ENCODE measurements at regions not wholly inside any gene's neighbourhood (a gene's known extent, or its start where the extent isn't known, plus 50 kb on each side); places are given as distances from the start of the nearest gene placed in this dataset.

- no peak for DNase-seq (ENCODE audit: low read depth in 3 of 3, low spot score in 2 of 3)
Observed at GRCh38 chr1:216929870-216930582, 206.8 kb upstream of the ESRRG start.

- DNase-seq (ENCODE audit: low read depth in 3 of 3, low spot score in 2 of 3), result no peak
Observed at GRCh38 chr1:216927633-216928032, 204.4 kb upstream of the ESRRG start.

DNA sequence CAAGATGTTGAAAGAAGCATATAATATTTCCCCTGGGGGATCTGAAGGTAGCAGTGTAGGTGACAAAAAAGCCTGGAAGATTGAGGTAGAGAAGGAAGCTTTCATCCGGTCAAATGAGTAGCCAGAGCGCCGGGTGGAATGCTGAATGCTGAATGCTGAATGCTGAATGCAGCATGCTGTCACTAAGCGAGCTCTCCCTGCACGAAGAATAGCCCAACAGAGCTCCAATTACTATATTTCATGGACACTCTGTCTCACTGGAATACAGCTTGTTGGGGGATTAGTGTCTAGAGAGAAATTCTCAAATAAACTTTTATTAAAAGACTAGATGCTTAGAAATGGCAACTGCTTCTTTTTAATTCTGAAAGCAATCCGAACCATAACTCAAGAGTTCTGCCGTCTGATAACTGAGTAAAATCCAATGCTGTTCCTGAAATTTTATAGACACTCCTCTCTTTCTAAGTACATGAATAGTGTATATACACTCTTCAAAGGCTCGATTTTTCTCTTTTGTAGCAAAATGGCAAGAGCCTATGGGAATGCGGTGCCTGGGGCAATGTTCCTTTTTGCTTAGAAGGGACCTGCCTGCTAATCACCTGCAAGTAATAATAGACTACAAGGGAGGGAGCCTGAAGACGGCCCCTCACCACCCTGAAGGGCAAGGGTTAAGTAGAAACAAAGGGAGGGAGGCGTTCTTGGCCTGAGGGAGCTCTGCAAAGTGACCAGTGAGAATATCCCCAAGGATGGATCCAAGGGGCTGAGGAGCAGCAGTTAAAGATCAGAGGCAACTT, 203.7 kb upstream of the ESRRG start:
- DNase-seq (ENCODE audit: low read depth in 3 of 3, low spot score in 2 of 3), result no peak

GRCh38 chr1:216925962-216926625, 202.9 kb upstream of the ESRRG start:
- no peak for DNase-seq (ENCODE audit: low read depth in 3 of 3, low spot score in 2 of 3)

GRCh38 chr1:216924732-216925131, 201.5 kb upstream of the ESRRG start:
- no peak for DNase-seq (ENCODE audit: low read depth in 3 of 3, low spot score in 2 of 3)

- DNase-seq (ENCODE audit: low read depth in 3 of 3, low spot score in 2 of 3), result no peak
Observed at GRCh38 chr1:216923601-216924000, 200.4 kb upstream of the ESRRG start.

- DNase-seq (ENCODE audit: low read depth in 3 of 3, low spot score in 2 of 3), result no peak
Observed at GRCh38 chr1:216922406-216922805, 199.2 kb upstream of the ESRRG start.

GRCh38 chr1:216921866-216922265, 198.6 kb upstream of the ESRRG start:
- DNase-seq (ENCODE audit: low read depth in 3 of 3, low spot score in 2 of 3), result no peak

GRCh38 chr1:216919060-216919970, 196.1 kb upstream of the ESRRG start:
- no peak for DNase-seq (ENCODE audit: low read depth in 3 of 3, low spot score in 2 of 3)

DNA sequence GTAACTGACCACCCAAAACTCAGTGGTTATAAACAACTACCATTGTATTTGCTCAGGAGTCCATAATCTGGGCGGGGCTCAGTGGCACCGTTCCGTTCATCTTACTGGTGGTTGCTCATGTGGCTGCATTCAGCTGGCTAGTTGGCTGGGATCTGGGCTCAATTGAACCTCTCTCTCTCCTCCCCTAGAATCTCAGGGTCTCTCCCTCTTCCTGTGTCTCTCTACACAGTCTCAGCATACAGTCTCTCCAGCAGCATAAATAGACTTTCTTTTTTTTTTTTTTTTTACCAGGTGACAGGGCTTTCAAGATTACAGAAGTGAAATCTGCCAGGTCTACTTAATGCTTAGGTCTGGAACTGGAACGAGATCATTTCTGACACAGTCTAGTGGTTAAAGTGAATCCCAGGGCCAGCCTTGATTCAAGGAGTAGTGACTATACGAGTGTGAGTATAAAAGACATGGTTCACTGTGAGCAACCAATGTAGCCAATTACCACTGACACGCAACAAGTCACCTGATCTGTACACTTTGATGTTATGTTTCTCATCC, 193.7 kb upstream of the ESRRG start:
- no peak for DNase-seq (ENCODE audit: low read depth in 3 of 3, low spot score in 2 of 3)

GRCh38 chr1:216914974-216915373, 191.7 kb upstream of the ESRRG start:
- no peak for DNase-seq (ENCODE audit: low read depth in 3 of 3, low spot score in 2 of 3)

GRCh38 chr1:216913976-216914375, 190.7 kb upstream of the ESRRG start:
- no peak for DNase-seq (ENCODE audit: low read depth in 3 of 3, low spot score in 2 of 3)

GRCh38 chr1:216910081-216910840, 187.0 kb upstream of the ESRRG start:
- DNase-seq (ENCODE audit: low read depth in 3 of 3, low spot score in 2 of 3), result no peak

DNA sequence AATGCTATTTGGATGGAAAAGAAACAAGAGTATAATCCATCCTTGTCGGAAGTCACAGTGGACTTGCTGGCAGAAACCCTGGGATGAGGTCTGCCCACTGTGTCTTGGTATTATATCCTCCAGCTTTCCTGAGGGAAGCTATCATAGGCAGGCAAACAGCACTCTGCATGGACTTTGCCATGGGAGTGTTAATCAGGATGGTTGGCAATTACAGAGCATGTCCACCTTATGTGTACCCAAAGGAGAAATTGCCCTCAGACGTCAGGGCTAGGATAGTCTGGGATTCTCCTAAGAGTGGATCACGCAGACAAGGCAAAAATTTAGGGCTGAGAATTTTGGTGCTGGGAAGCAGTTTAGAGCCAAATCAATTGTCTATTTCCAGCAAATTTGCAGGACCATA, 184.9 kb upstream of the ESRRG start:
- DNase-seq (ENCODE audit: low read depth in 3 of 3, low spot score in 2 of 3), result no peak

DNA sequence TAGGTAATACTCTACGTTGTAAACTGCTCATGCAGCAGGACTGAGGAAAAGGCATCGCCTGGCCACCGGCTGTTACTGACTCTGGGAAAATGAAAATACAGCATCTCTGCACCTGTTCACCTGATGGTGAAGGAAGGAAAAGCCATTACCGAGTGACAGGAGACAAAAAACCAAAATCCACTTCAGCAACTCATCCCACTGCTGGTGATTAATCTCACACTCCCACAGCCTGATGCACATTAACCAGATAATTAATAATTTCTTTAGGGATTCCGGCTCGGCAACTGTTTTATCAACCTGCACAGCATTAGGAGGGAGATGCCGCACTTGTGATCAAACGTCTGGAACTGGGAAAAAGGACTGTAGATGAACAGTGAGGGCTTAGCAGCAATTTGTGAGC, 183.9 kb upstream of the ESRRG start:
- DNase-seq (ENCODE audit: low read depth in 3 of 3, low spot score in 2 of 3), result no peak

DNA sequence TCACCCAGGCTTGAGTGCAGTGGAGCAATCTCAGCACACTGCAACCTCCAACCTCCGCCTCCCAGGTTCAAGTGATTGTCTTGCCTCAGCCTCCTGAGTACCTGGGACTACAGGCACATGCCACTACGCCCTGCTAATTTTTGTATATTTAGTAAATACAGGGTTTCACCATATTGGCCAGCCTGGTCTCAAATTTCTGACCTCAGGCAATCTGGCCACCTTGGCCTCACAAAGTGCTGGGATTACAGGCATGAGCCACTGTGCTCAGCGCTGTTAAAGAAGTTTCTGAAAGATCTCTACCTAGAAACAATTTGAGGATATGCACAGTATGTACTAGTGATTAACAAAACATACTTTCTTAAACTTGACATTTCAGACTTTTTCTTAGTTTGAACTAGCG, 182.6 kb upstream of the ESRRG start:
- DNase-seq (ENCODE audit: low read depth in 3 of 3, low spot score in 2 of 3), result no peak

DNA sequence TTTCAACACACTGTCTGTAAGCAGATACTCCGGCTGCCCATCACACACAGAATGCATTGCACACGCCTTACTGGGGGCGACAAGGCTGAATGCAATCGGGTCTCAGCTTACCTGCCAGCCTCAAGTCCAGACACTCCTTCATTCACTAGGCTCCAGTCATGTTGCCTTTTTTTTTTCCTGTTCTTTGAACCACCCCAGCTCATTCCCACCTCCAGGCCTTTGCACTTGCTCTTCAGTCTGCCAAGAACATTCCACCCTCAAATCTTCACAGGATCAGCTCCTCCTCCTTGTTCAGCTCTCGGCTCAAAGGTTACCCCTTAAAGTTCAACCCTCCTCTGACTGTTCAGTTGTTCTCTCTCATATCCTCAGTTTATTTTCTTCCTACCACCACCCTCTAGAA, 181.9 kb upstream of the ESRRG start:
- DNase-seq (ENCODE audit: low read depth in 3 of 3, low spot score in 2 of 3), result no peak

- no peak for DNase-seq (ENCODE audit: low read depth in 3 of 3, low spot score in 2 of 3)
Observed at GRCh38 chr1:216904471-216904870, 181.2 kb upstream of the ESRRG start.

DNA sequence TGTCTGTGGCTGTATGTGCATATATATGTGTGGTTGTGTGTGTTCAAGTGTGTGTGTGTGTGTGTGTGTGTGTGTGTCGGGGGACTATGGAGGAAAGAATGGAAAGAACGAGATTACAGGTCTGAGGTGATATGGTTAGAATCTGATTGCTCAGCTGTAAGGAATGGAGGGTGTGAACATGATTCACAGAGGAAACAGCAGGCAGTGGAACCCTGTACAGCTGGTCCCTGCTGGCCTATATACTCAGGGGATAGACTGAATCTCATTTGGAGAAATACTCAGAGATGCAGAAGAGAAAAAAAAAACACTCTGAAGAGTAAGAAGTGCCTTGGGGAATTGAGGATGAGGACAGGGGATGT, 180.1 kb upstream of the ESRRG start:
- DNase-seq (ENCODE audit: low read depth in 3 of 3, low spot score in 2 of 3), result no peak
